HFF-Myc (cell line): ENCODE measurements at regions not wholly inside any gene's neighbourhood (a gene's known extent, or its start where the extent isn't known, plus 50 kb on each side); places are given as distances from the start of the nearest gene placed in this dataset.
"Not testable (repeated sequence)": the region's sequence is repeated elsewhere in the genome, so short reads cannot be mapped to it uniquely, and the experiment has no call there.

Experiments
- DNase-seq: peaks from one replicate; pipeline ENCODE4 v3.0.0-alpha.2; 2011; ENCODE audit warnings: low read depth; ENCODE audit errors: extremely low read depth
- H3K4me3 ChIP-seq: replicated peaks from 2 replicates; pipeline ENCODE4 v1.5.1; 2011; ENCODE audit warnings: low read depth, mild to moderate bottlenecking, control low read depth, low read length
- TF ChIP-seq, protein P1 (sequence below): IDR thresholded peaks from 2 replicates; pipeline ENCODE4 v1.5.1; 2012; ENCODE audit warnings: mild to moderate bottlenecking, low read depth, low read length, control low read depth; ENCODE audit errors: missing control alignments

GRCh38 chr4:156117743-156118142 is 164.1 kb upstream of the CTSO start:
- DNase-seq, result no peak
- no peak overlapping the region for H3K4me3 ChIP-seq
- TF ChIP-seq, protein P1, sequence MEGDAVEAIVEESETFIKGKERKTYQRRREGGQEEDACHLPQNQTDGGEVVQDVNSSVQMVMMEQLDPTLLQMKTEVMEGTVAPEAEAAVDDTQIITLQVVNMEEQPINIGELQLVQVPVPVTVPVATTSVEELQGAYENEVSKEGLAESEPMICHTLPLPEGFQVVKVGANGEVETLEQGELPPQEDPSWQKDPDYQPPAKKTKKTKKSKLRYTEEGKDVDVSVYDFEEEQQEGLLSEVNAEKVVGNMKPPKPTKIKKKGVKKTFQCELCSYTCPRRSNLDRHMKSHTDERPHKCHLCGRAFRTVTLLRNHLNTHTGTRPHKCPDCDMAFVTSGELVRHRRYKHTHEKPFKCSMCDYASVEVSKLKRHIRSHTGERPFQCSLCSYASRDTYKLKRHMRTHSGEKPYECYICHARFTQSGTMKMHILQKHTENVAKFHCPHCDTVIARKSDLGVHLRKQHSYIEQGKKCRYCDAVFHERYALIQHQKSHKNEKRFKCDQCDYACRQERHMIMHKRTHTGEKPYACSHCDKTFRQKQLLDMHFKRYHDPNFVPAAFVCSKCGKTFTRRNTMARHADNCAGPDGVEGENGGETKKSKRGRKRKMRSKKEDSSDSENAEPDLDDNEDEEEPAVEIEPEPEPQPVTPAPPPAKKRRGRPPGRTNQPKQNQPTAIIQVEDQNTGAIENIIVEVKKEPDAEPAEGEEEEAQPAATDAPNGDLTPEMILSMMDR, result no peak

DNA sequence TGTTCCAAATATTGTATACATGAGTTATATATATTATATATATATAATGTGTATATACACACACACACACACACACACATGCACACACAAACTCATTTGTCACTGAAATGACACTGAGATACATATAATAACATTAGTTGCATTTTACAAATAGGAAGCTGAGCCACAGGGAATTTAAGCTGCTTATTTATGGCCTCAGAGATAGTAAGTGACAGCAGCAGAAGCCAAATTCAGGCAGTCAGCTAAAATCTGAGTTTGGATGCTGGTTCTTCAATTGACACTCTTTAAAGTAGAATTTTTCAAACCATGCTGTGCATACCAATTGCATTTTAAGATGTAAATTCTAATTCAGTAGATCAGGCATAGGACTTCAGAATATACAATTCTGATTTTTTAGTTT is 163.3 kb upstream of the CTSO start:
- DNase-seq, result no peak
- TF ChIP-seq, protein P1, result no peak
- H3K4me3 ChIP-seq, result no peak overlapping the region

GRCh38 chr4:156113138-156113765 is 159.6 kb upstream of the CTSO start:
- TF ChIP-seq, protein P1, result no peak
- DNase-seq, result no peak
- H3K4me3 ChIP-seq, result no peak overlapping the region

DNA sequence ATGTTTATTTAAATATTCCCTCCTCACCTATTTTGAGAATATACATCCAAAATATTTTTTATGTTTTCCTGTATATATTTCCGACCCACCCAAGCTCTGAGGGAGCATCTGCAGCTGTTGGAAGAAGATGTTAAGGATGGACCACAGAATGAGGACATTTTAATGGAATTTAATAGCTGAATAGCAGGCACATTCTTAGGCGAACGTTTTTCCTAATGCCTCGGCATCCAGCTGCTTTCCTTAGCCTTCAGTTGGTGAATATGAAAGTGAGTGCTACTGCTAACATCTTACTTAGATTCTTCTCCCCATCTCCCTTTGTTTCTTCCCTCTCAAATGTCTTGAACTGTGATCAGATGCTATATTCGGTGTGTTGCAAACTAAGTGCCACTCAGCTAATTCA is 158.0 kb upstream of the CTSO start:
- TF ChIP-seq, protein P1, result no peak
- DNase-seq, result no peak
- no peak overlapping the region for H3K4me3 ChIP-seq

- no peak overlapping the region for H3K4me3 ChIP-seq
- TF ChIP-seq, protein P1, result no peak
- no peak for DNase-seq
Measured at GRCh38 chr4:156109943-156110900, 156.6 kb upstream of the CTSO start.

GRCh38 chr4:156109087-156109486 is 155.4 kb upstream of the CTSO start:
- not testable (repeated sequence) for DNase-seq, H3K4me3 ChIP-seq

GRCh38 chr4:156103311-156103710 is 149.6 kb upstream of the CTSO start:
- DNase-seq, result no peak
- TF ChIP-seq, protein P1, result no peak

More at GRCh38 chr4:156103311-156103710, 149.6 kb upstream of the CTSO start:
- no peak overlapping the region for H3K4me3 ChIP-seq
